ELR (cell line): ENCODE measurements at regions not wholly inside any gene's neighbourhood (a gene's known extent, or its start where the extent isn't known, plus 50 kb on each side); places are given as distances from the start of the nearest gene placed in this dataset.
"Not testable (repeated sequence)": the region's sequence is repeated elsewhere in the genome, so short reads cannot be mapped to it uniquely, and the experiment has no call there.

Source experiments
- DNase-seq: peaks from one replicate; pipeline ENCODE4 v3.0.0-alpha.2; 2015; ENCODE audit warnings: low read depth

- peak; percentile 28 for DNase-seq
Observed at GRCh38 chr6:163738725-163739407, 324.3 kb downstream of the QKI start.

GRCh38 chr6:163738304-163738703, 323.8 kb downstream of the QKI start:
- DNase-seq, result no peak

GRCh38 chr6:163735076-163735475, 320.6 kb downstream of the QKI start:
- no peak for DNase-seq

GRCh38 chr6:163733061-163733460, 318.5 kb downstream of the QKI start:
- DNase-seq, result no peak

GRCh38 chr6:163732479-163732878, 318.0 kb downstream of the QKI start:
- DNase-seq, result no peak

- not testable (repeated sequence) for DNase-seq
Observed at GRCh38 chr6:163732014-163732351, 317.5 kb downstream of the QKI start.

GRCh38 chr6:163731215-163732013, 316.9 kb downstream of the QKI start:
- DNase-seq, result no peak

- DNase-seq, result no peak
Observed at GRCh38 chr6:163730246-163731210, 316.0 kb downstream of the QKI start.

GRCh38 chr6:163729127-163729872, 314.8 kb downstream of the QKI start:
- no peak for DNase-seq

GRCh38 chr6:163728442-163729126, 314.1 kb downstream of the QKI start:
- DNase-seq, result no peak

GRCh38 chr6:163726037-163726695, 311.6 kb downstream of the QKI start:
- no peak for DNase-seq

- no peak for DNase-seq
Observed at GRCh38 chr6:163725008-163725941, 310.8 kb downstream of the QKI start.

GRCh38 chr6:163724196-163724595, 309.7 kb downstream of the QKI start:
- no peak for DNase-seq

GRCh38 chr6:163723759-163724158, 309.2 kb downstream of the QKI start:
- no peak for DNase-seq

GRCh38 chr6:163721922-163722692, 307.6 kb downstream of the QKI start:
- no peak for DNase-seq

GRCh38 chr6:163721435-163721834, 306.9 kb downstream of the QKI start:
- no peak for DNase-seq

GRCh38 chr6:163720460-163721235, 306.1 kb downstream of the QKI start:
- no peak for DNase-seq

- DNase-seq, result no peak
Observed at GRCh38 chr6:163720005-163720404, 305.5 kb downstream of the QKI start.
